ENCODE measurements at regions not wholly inside any gene's neighbourhood (a gene's known extent, or its start where the extent isn't known, plus 50 kb on each side); places are given as distances from the start of the nearest gene placed in this dataset.
"Not testable (repeated sequence)": the region's sequence is repeated elsewhere in the genome, so short reads cannot be mapped to it uniquely, and the experiment has no call there.

DNA sequence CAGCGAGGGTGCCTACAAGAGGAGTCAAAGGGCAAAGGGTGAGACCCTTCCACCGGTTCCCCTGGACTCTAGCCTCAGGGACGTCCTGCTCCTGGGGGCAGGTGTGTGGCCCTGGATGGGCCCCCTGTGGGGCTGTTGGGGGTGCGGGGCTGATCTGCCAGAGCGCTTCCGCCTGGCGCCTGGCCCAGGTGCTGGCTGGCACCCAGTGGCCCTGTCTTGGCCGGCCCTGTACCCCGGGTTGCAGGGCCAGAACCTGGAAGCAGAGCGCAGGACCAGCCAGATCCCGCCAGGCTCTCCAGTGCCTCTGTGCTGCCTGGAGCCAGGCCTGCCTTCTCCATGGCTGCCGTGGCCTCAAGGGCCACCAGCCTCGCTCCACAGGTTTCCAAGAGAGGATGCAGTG is 1625.8 kb upstream of the GOT2 start:
- 94 to 95% methylated on average over 13 of the region's 13 CpGs for WGBS, 2 experiments
- H3K9me3 ChIP-seq (ENCODE audit: control insufficient read depth, low read length); H3K27me3 ChIP-seq (ENCODE audit: control insufficient read depth, insufficient read depth, low read length, poor library complexity, severe bottlenecking); H3K4me3 ChIP-seq (ENCODE audit: insufficient read depth, low read depth, low read length); H3K27ac ChIP-seq (ENCODE audit: insufficient read depth, low read depth, low read length, poor library complexity, severe bottlenecking); H3K4me1 ChIP-seq (ENCODE audit: control insufficient read depth, insufficient read depth, low read length); H3K36me3 ChIP-seq (ENCODE audit: control insufficient read depth, insufficient read depth, low read length): not testable (repeated sequence)

DNA sequence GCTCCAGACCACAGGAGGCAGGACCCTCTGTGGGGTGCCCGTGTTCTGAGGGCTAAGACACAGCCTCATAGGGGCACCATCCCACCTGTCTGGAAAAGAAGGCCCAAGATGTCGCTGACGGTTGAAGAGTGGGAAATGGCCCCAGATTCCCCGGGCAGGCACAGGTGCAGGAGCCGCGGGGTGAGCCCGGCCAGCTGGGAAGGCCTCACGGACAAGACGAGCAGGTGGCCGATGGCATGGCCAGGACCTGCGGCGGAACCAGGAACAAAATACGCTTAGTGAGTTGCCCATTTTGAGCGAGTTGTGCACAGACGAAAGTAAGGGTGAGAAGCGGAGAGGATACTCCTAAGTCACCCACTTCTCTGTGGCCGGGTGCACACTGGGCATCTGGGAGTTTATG is 1625.3 kb upstream of the GOT2 start:
- H3K27ac ChIP-seq (ENCODE audit: insufficient read depth, low read depth, low read length, poor library complexity, severe bottlenecking); H3K27me3 ChIP-seq (ENCODE audit: control insufficient read depth, insufficient read depth, low read length, poor library complexity, severe bottlenecking); H3K36me3 ChIP-seq (ENCODE audit: control insufficient read depth, insufficient read depth, low read length); H3K4me3 ChIP-seq (ENCODE audit: insufficient read depth, low read depth, low read length); H3K9me3 ChIP-seq (ENCODE audit: control insufficient read depth, low read length); H3K4me1 ChIP-seq (ENCODE audit: control insufficient read depth, insufficient read depth, low read length): not testable (repeated sequence)
- WGBS, 2 experiments = 95 to 97% methylated on average over 17 of the region's 17 CpGs

DNA sequence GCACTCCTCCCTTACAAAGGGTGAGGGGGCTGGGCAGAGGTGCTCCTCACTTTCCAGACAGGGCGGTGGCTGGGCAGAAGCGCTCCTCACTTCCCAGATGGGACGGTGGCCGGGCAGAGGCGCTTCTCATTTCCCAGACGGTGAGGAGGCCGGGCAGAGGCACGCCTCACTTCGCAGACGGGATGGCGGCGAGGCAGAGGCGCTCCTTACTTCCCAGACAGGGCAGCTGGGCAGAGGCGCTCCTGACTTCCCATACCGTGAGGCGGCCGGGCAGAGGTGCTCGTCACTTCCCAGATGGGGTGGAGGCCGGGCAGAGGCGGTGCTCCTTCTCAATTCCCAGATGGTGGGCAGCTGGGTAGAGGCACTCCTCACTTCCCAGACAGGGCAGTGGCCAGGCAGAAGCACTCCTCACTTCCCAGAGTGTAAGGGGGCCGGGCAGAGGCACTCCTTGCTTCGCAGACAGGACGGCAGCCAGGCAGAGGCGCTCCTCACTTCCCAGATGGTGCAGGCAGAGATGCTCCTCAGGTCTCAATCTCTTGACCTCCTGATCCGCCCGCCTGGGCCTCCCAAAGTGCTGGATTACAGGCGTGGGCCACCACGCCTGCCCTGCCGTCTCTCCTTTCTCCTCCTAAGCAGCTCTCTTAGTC is 1623.9 kb upstream of the GOT2 start:
- H3K27me3 ChIP-seq (ENCODE audit: control insufficient read depth, insufficient read depth, low read length, poor library complexity, severe bottlenecking); H3K4me1 ChIP-seq (ENCODE audit: control insufficient read depth, insufficient read depth, low read length); H3K4me3 ChIP-seq (ENCODE audit: insufficient read depth, low read depth, low read length); H3K36me3 ChIP-seq (ENCODE audit: control insufficient read depth, insufficient read depth, low read length); H3K27ac ChIP-seq (ENCODE audit: insufficient read depth, low read depth, low read length, poor library complexity, severe bottlenecking); H3K9me3 ChIP-seq (ENCODE audit: control insufficient read depth, low read length): not testable (repeated sequence)
- 90 to 91% methylated on average over 29 of the region's 29 CpGs for WGBS, 2 experiments

DNA sequence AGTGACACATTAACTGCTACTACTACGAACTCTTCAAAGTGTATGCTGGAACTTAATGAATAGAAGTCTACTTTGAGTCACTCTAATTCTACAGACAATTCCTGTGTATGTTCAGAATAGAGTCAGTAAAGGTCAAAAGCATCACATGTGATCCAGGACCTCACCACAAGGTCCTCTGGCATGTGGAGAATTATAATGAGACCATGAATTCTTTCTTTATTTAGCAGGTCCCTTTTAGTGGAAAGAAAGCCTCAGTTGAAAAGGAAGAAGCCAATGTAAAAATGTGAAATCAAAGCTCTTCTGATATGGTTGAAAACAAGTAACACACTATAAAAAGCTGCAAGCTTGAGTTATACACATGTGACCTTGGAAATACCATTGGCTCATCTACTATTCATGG is 1612.1 kb upstream of the GOT2 start:
- Histone ChIP-seq H3K4me1 (ENCODE audit: control insufficient read depth, insufficient read depth, low read length) (no peaks in the 10 kb centered on the region), H3K27ac (ENCODE audit: insufficient read depth, low read depth, low read length, poor library complexity, severe bottlenecking) (no peak overlapping the region), H3K36me3 (ENCODE audit: control insufficient read depth, insufficient read depth, low read length) (no peaks in the 10 kb centered on the region), H3K9me3 (ENCODE audit: control insufficient read depth, low read length) (no peaks in the 10 kb centered on the region), H3K4me3 (ENCODE audit: insufficient read depth, low read depth, low read length) (no peak overlapping the region), H3K27me3 (ENCODE audit: control insufficient read depth, insufficient read depth, low read length, poor library complexity, severe bottlenecking) (no peaks in the 10 kb centered on the region)
- 100% methylated on average over 1 of the region's 1 CpG; no CpG with 5 or more reads in 1 of the 2 experiments for WGBS, 2 experiments

DNA sequence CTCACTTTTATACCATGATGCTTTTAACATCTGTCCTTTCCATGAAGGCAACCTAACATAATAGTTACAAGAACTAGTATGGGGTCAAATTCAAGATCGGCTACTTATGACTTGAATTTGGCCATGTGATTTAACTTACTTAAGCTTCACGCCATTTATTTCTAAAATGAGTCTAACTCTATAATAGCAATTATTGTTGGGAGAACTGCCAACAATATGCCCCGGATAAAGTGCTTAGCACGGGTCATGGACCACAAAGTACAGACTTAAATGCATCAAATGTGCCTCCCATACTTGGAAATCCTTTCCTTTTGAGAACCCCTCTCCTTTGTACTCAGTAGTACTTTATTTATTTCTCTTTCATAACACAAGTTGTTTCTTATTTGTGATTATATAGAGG is 1603.6 kb upstream of the GOT2 start:
- Histone ChIP-seq H3K4me1 (ENCODE audit: control insufficient read depth, insufficient read depth, low read length) (no peaks in the 10 kb centered on the region), H3K4me3 (ENCODE audit: insufficient read depth, low read depth, low read length) (no peak overlapping the region), H3K27ac (ENCODE audit: insufficient read depth, low read depth, low read length, poor library complexity, severe bottlenecking) (no peak overlapping the region), H3K36me3 (ENCODE audit: control insufficient read depth, insufficient read depth, low read length) (no peaks in the 10 kb centered on the region), H3K9me3 (ENCODE audit: control insufficient read depth, low read length) (no peaks in the 10 kb centered on the region), H3K27me3 (ENCODE audit: control insufficient read depth, insufficient read depth, low read length, poor library complexity, severe bottlenecking) (no peaks in the 10 kb centered on the region)
- WGBS, 2 experiments = 96 to 98% methylated on average over 3 to 4 of the region's 4 CpGs

DNA sequence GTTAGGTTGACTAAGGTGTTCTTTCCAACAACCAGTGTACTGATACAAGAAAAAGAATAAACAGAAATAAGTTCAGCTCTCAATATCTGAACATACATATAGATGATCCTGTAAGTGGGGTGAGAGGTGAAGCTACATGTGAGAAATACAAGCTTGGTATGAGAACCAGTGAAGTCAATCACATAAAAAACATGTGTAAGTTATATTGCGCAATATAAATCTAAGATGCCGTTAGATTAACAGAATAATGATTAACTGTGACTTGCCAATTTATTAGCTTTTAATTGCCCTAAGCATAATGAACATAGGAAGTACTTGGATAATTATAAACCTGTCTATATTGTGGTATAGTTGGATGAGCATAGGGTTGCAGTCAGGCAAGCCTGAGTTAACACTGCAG is 1597.1 kb upstream of the GOT2 start:
- H3K4me1 ChIP-seq (ENCODE audit: control insufficient read depth, insufficient read depth, low read length) = no peaks in the 10 kb centered on the region
- no peak overlapping the region for H3K4me3 ChIP-seq (ENCODE audit: insufficient read depth, low read depth, low read length)
- no peaks in the 10 kb centered on the region for H3K9me3 ChIP-seq (ENCODE audit: control insufficient read depth, low read length)
- no peaks in the 10 kb centered on the region for H3K36me3 ChIP-seq (ENCODE audit: control insufficient read depth, insufficient read depth, low read length)
- H3K27me3 ChIP-seq (ENCODE audit: control insufficient read depth, insufficient read depth, low read length, poor library complexity, severe bottlenecking) = no peaks in the 10 kb centered on the region
- H3K27ac ChIP-seq (ENCODE audit: insufficient read depth, low read depth, low read length, poor library complexity, severe bottlenecking) = no peak overlapping the region
- WGBS, 2 experiments = 50% methylated on average over 2 of the region's 2 CpGs; no CpG with 5 or more reads in 1 of the 2 experiments

DNA sequence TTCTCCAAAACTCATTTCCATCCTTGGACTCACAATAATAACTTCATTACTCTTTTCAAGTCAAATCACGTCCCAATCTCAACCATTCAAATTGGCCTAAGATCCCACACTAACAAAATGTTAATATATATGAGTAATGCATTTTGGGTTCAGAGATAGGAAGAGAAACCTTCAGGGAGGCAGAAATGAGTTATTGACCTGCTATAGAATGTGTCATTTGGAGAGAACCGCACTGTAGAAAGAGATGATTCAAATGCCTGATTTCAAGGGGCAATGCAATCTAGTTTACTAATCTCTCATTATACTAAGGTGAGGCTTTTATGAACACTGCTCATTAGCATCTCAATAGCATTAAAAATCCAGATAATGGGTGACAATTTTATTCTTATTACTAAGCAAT is 1595.0 kb upstream of the GOT2 start:
- 94 to 100% methylated on average over 1 of the region's 2 CpGs for WGBS, 2 experiments
- Histone ChIP-seq H3K36me3 (ENCODE audit: control insufficient read depth, insufficient read depth, low read length) (no peaks in the 10 kb centered on the region), H3K27me3 (ENCODE audit: control insufficient read depth, insufficient read depth, low read length, poor library complexity, severe bottlenecking) (no peaks in the 10 kb centered on the region), H3K4me3 (ENCODE audit: insufficient read depth, low read depth, low read length) (no peak overlapping the region), H3K27ac (ENCODE audit: insufficient read depth, low read depth, low read length, poor library complexity, severe bottlenecking) (no peak overlapping the region), H3K4me1 (ENCODE audit: control insufficient read depth, insufficient read depth, low read length) (no peaks in the 10 kb centered on the region), H3K9me3 (ENCODE audit: control insufficient read depth, low read length) (no peaks in the 10 kb centered on the region)

DNA sequence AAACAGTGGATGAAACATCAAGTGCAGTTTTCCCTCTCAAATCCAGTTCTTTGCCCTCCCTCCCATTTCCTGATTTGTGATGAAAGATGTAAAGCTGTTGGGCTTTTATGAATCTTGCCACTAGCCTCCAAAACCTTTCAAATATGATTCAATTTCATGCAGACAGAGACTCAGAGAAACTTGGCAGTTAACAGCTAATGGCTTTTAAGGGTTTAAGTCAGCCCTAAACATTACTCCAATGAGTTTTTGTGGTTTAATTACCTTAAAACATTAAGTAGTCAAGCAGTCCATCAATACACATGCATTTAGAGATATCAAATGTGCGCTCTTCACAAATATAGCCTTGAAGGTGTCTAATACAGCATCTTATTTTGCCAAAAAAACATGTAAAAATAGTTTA is 1594.0 kb upstream of the GOT2 start:
- Histone ChIP-seq H3K36me3 (ENCODE audit: control insufficient read depth, insufficient read depth, low read length) (no peaks in the 10 kb centered on the region), H3K4me1 (ENCODE audit: control insufficient read depth, insufficient read depth, low read length) (no peaks in the 10 kb centered on the region), H3K9me3 (ENCODE audit: control insufficient read depth, low read length) (no peaks in the 10 kb centered on the region), H3K4me3 (ENCODE audit: insufficient read depth, low read depth, low read length) (no peak overlapping the region), H3K27ac (ENCODE audit: insufficient read depth, low read depth, low read length, poor library complexity, severe bottlenecking) (no peak overlapping the region), H3K27me3 (ENCODE audit: control insufficient read depth, insufficient read depth, low read length, poor library complexity, severe bottlenecking) (no peaks in the 10 kb centered on the region)
- 100% methylated on average over 1 of the region's 1 CpG; no CpG with 5 or more reads in 1 of the 2 experiments for WGBS, 2 experiments

DNA sequence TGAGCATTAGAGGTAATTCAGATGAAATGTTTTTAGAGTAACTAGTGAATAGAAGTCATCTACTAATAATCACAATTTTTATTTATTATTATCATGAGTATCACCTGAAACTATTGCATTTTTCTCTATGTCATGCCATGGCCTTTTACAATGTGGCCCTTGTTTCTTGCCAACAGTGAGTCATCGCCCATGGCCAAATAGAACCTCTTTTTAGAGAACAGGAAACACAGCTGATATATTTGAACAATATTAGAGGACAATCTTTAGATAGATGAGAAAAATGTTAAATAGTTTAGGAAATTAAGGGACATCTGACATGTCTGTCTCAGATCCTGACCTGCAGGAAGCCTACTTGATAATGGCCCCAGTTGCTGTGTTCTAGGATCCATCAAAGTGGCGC is 1584.4 kb upstream of the GOT2 start:
- Histone ChIP-seq H3K4me3 (ENCODE audit: insufficient read depth, low read depth, low read length) (no peak overlapping the region), H3K9me3 (ENCODE audit: control insufficient read depth, low read length) (no peaks in the 10 kb centered on the region), H3K27me3 (ENCODE audit: control insufficient read depth, insufficient read depth, low read length, poor library complexity, severe bottlenecking) (no peaks in the 10 kb centered on the region), H3K27ac (ENCODE audit: insufficient read depth, low read depth, low read length, poor library complexity, severe bottlenecking) (no peak overlapping the region), H3K36me3 (ENCODE audit: control insufficient read depth, insufficient read depth, low read length) (no peaks in the 10 kb centered on the region), H3K4me1 (ENCODE audit: control insufficient read depth, insufficient read depth, low read length) (no peaks in the 10 kb centered on the region)
- 93 to 96% methylated on average over 2 of the region's 2 CpGs for WGBS, 2 experiments

DNA sequence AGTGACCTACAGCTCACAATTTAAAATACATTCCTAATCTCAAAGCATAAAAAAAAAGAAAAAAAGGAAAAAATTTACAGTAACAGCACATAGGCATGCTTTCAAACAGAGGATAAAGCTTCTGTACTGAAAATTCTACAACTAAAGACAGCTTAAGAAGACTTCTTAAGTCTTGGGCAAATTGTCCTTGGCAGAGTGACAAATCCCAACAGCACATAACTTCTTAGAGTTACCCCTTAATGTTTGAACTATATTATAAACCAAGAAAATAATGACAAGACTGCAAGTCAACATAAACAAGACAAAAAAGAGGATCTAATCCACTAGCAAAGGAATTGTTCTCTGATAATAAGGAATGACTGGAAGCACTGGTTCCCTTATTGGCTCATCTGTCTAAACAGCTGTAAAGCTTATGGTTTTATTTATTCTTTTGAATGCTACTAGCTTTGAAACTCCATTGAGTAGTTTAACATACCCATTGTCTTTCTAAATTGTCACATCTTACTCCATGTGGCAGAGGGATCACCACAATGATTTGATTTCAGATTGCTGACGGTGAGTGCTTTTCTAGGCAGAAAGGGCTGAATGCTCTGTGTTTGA is 1576.8 kb upstream of the GOT2 start:
- 60 to 73% methylated on average over 1 of the region's 1 CpG for WGBS, 2 experiments
- Histone ChIP-seq H3K27me3 (ENCODE audit: control insufficient read depth, insufficient read depth, low read length, poor library complexity, severe bottlenecking) (no peaks in the 10 kb centered on the region), H3K4me1 (ENCODE audit: control insufficient read depth, insufficient read depth, low read length) (no peaks in the 10 kb centered on the region), H3K27ac (ENCODE audit: insufficient read depth, low read depth, low read length, poor library complexity, severe bottlenecking) (no peak overlapping the region), H3K9me3 (ENCODE audit: control insufficient read depth, low read length) (no peaks in the 10 kb centered on the region), H3K4me3 (ENCODE audit: insufficient read depth, low read depth, low read length) (no peak overlapping the region), H3K36me3 (ENCODE audit: control insufficient read depth, insufficient read depth, low read length) (no peaks in the 10 kb centered on the region)
